ENCODE measurements at regions not wholly inside any gene's neighbourhood (a gene's known extent, or its start where the extent isn't known, plus 50 kb on each side); places are given as distances from the start of the nearest gene placed in this dataset.

- no peak overlapping the region for H3K4me3 ChIP-seq (ENCODE audit: low read length in 3 of 3)
- FAIRE-seq (no peak), DNase-seq (no peak)
- no peak overlapping the region for H3K27ac ChIP-seq (ENCODE audit: low read depth in 2 of 2, low read length in 2 of 2)
- H3K9ac ChIP-seq (ENCODE audit: low read length in 3 of 3): no peak overlapping the region
- no peaks in the 10 kb centered on the region for H3K9me3 ChIP-seq (ENCODE audit: control insufficient read depth in 2 of 3, insufficient read depth in 1 of 3, low read length in 3 of 3)
- intact Hi-C loops (cut with DNase I): no loop called here
- no peaks in the 10 kb centered on the region for H3K4me1 ChIP-seq (ENCODE audit: control insufficient read depth in 2 of 3, insufficient read depth in 2 of 3, low read depth in 1 of 3, low read length in 3 of 3)
- TF ChIP-seq, protein P1, sequence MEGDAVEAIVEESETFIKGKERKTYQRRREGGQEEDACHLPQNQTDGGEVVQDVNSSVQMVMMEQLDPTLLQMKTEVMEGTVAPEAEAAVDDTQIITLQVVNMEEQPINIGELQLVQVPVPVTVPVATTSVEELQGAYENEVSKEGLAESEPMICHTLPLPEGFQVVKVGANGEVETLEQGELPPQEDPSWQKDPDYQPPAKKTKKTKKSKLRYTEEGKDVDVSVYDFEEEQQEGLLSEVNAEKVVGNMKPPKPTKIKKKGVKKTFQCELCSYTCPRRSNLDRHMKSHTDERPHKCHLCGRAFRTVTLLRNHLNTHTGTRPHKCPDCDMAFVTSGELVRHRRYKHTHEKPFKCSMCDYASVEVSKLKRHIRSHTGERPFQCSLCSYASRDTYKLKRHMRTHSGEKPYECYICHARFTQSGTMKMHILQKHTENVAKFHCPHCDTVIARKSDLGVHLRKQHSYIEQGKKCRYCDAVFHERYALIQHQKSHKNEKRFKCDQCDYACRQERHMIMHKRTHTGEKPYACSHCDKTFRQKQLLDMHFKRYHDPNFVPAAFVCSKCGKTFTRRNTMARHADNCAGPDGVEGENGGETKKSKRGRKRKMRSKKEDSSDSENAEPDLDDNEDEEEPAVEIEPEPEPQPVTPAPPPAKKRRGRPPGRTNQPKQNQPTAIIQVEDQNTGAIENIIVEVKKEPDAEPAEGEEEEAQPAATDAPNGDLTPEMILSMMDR (IDR thresholded peaks at IDR 0.05; ENCODE audit: borderline replicate concordance, extremely low read depth, insufficient read depth): no peak
- H3K36me3 ChIP-seq (ENCODE audit: control insufficient read depth in 2 of 3, insufficient read depth in 3 of 3, low read length in 3 of 3): no peaks in the 10 kb centered on the region
- H3K27me3 ChIP-seq (ENCODE audit: control insufficient read depth, insufficient read depth, low read length): no peaks in the 10 kb centered on the region
Measured at GRCh38 chr16:51272420-51272819, 121.3 kb upstream of the SALL1 start.

DNA sequence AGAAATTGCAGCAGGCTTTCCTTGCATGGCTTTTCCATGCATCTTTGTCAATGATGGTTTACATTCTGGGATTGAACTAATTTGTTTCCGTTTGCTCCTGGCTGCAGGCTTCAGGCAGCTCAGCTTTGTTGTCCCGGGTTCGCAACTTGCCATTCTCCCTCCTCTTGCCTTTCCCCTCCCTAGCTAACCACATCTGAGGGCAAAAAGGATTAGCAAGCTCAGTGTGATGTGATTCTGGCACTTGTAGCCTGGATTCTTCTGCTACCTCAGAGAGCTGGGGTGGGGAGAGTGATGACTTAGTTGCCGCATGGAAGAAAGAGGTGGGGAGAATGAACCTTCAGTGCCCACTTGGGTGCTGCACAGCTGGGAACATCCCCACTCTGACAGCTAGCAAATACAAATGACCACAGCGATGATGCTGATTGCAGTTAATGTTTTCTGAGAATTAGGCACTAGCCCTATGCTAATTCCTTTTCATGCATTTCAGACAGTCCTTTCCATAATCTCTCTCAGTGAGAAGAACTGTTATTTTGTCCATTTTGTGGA lies 120.2 kb upstream of the SALL1 start:
- intact Hi-C loops (cut with DNase I): no loop called here
- Histone ChIP-seq H3K4me1 (ENCODE audit: control insufficient read depth in 2 of 3, insufficient read depth in 2 of 3, low read depth in 1 of 3, low read length in 3 of 3) (no peaks in the 10 kb centered on the region), H3K4me3 (ENCODE audit: low read length in 3 of 3) (no peak overlapping the region), H3K27ac (ENCODE audit: low read depth in 2 of 2, low read length in 2 of 2) (no peak overlapping the region), H3K36me3 (ENCODE audit: control insufficient read depth in 2 of 3, insufficient read depth in 3 of 3, low read length in 3 of 3) (no peaks in the 10 kb centered on the region), H3K27me3 (ENCODE audit: control insufficient read depth, insufficient read depth, low read length) (no peaks in the 10 kb centered on the region), H3K9ac (ENCODE audit: low read length in 3 of 3) (no peak overlapping the region), H3K9me3 (ENCODE audit: control insufficient read depth in 2 of 3, insufficient read depth in 1 of 3, low read length in 3 of 3) (no peaks in the 10 kb centered on the region)
- DNase-seq (no peak), FAIRE-seq (no peak)
- TF ChIP-seq, protein P1 (IDR thresholded peaks at IDR 0.05; ENCODE audit: borderline replicate concordance, extremely low read depth, insufficient read depth): no peak

DNA sequence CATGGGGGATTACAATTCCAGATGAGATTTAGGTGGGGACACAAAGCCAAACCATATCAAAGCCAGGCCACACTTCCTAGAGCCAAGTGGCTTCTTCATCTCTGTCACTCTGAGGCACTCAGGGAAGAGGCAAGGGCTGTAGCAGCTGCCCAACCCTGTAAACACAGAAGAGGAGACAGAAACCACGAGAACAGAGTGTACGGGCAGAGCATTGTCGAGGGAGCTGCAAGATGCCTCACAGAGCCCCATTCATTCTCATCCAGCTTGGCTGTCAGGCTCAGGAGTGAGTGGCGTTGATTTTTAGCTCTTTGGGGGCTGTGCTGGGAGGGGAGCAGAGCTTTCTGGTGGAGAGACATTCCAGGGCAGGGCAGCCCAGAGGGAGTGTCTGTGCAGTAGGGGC lies 117.2 kb upstream of the SALL1 start:
- Histone ChIP-seq H3K9ac (ENCODE audit: low read length in 3 of 3) (no peak overlapping the region), H3K4me1 (ENCODE audit: control insufficient read depth in 2 of 3, insufficient read depth in 2 of 3, low read depth in 1 of 3, low read length in 3 of 3) (no peaks in the 10 kb centered on the region), H3K4me3 (ENCODE audit: low read length in 3 of 3) (no peak overlapping the region), H3K27me3 (ENCODE audit: control insufficient read depth, insufficient read depth, low read length) (no peaks in the 10 kb centered on the region), H3K27ac (ENCODE audit: low read depth in 2 of 2, low read length in 2 of 2) (no peak overlapping the region), H3K9me3 (ENCODE audit: control insufficient read depth in 2 of 3, insufficient read depth in 1 of 3, low read length in 3 of 3) (no peaks in the 10 kb centered on the region), H3K36me3 (ENCODE audit: control insufficient read depth in 2 of 3, insufficient read depth in 3 of 3, low read length in 3 of 3) (no peaks in the 10 kb centered on the region)
- no peak for FAIRE-seq
- TF ChIP-seq, protein P1 (IDR thresholded peaks at IDR 0.05; ENCODE audit: borderline replicate concordance, extremely low read depth, insufficient read depth): no peak
- intact Hi-C loops (cut with DNase I): no loop called here
- DNase-seq: peak in 2 of 5 donors; percentile 20 to 28

DNA sequence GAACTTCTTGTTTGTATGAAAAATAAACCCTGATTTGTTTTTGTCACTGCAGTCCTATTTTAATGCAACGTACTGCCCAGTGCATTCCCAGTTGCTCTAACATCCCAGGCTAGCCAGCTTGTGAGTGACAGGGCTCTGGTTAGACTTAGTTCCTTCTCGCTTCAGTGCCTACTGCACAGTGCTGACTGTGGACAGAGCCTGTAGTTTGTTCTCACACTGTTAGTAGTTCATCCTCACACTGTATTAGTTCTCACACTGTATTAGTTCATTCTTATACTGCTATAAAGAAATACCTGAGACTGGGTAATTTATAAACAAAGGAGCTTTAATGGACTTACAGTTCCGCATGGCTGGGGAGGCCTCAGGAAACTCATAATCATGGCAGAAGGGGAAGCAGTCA lies 116.6 kb upstream of the SALL1 start:
- FAIRE-seq (no peak), DNase-seq (peak in 3 of 5 donors; percentile 33 to 57 (median 54))
- H3K27ac ChIP-seq (ENCODE audit: low read depth in 2 of 2, low read length in 2 of 2): no peak overlapping the region
- TF ChIP-seq, protein P1 (IDR thresholded peaks at IDR 0.05; ENCODE audit: borderline replicate concordance, extremely low read depth, insufficient read depth): no peak
- no peak overlapping the region for H3K9ac ChIP-seq (ENCODE audit: low read length in 3 of 3)
- no peaks in the 10 kb centered on the region for H3K9me3 ChIP-seq (ENCODE audit: control insufficient read depth in 2 of 3, insufficient read depth in 1 of 3, low read length in 3 of 3)
- H3K4me3 ChIP-seq (ENCODE audit: low read length in 3 of 3): no peak overlapping the region
- intact Hi-C loops (cut with DNase I): no loop called here
- no peaks in the 10 kb centered on the region for H3K36me3 ChIP-seq (ENCODE audit: control insufficient read depth in 2 of 3, insufficient read depth in 3 of 3, low read length in 3 of 3)
- H3K27me3 ChIP-seq (ENCODE audit: control insufficient read depth, insufficient read depth, low read length): no peaks in the 10 kb centered on the region
- no peaks in the 10 kb centered on the region for H3K4me1 ChIP-seq (ENCODE audit: control insufficient read depth in 2 of 3, insufficient read depth in 2 of 3, low read depth in 1 of 3, low read length in 3 of 3)
